ENCODE measurements at regions not wholly inside any gene's neighbourhood (a gene's known extent, or its start where the extent isn't known, plus 50 kb on each side); places are given as distances from the start of the nearest gene placed in this dataset.

GRCh38 chr9:82346040-82346439 lies 357.5 kb downstream of the SPATA31D1 start:
- H3K27me3 ChIP-seq (ENCODE audit: insufficient read depth, low read length, poor library complexity, severe bottlenecking): no peaks in the 10 kb centered on the region
- no peak overlapping the region for H2AFZ ChIP-seq (ENCODE audit: low read length)
- H3K79me2 ChIP-seq (ENCODE audit: insufficient read depth, low read length): no peaks in the 10 kb centered on the region
- peaks cover 10% of the 10 kb centered on the region for H3K4me1 ChIP-seq (ENCODE audit: insufficient read depth, low read length, poor library complexity, severe bottlenecking)
- no peak for TF ChIP-seq EZH2phosphoT487 (IDR thresholded peaks at IDR 0.05; ENCODE audit: borderline replicate concordance)
- TF ChIP-seq, protein P1, sequence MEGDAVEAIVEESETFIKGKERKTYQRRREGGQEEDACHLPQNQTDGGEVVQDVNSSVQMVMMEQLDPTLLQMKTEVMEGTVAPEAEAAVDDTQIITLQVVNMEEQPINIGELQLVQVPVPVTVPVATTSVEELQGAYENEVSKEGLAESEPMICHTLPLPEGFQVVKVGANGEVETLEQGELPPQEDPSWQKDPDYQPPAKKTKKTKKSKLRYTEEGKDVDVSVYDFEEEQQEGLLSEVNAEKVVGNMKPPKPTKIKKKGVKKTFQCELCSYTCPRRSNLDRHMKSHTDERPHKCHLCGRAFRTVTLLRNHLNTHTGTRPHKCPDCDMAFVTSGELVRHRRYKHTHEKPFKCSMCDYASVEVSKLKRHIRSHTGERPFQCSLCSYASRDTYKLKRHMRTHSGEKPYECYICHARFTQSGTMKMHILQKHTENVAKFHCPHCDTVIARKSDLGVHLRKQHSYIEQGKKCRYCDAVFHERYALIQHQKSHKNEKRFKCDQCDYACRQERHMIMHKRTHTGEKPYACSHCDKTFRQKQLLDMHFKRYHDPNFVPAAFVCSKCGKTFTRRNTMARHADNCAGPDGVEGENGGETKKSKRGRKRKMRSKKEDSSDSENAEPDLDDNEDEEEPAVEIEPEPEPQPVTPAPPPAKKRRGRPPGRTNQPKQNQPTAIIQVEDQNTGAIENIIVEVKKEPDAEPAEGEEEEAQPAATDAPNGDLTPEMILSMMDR (conservative IDR thresholded peaks at IDR 0.05; ENCODE audit: low read length): no peak
- H3K36me3 ChIP-seq (ENCODE audit: insufficient read depth, low read length): no peaks in the 10 kb centered on the region
- no peaks in the 10 kb centered on the region for H3F3A ChIP-seq (ENCODE audit: low read depth)
- H4K20me1 ChIP-seq (ENCODE audit: insufficient read depth, low read length, poor library complexity, severe bottlenecking): no peaks in the 10 kb centered on the region
- no peaks in the 10 kb centered on the region for H3K9me2 ChIP-seq (replicated peaks; ENCODE audit: low read depth, low read length)
- H3K9me3 ChIP-seq (ENCODE audit: insufficient read depth, low read depth, low read length): peaks cover 40% of the 10 kb centered on the region
- no peak overlapping the region for H3K4me3 ChIP-seq (ENCODE audit: low read length, poor library complexity, severe bottlenecking)
- H3K4me2 ChIP-seq (ENCODE audit: low read depth, low read length, poor library complexity, severe bottlenecking): no peak overlapping the region
- no peak overlapping the region for H3K9ac ChIP-seq (ENCODE audit: low read depth, low read length, poor library complexity, severe bottlenecking)

DNA sequence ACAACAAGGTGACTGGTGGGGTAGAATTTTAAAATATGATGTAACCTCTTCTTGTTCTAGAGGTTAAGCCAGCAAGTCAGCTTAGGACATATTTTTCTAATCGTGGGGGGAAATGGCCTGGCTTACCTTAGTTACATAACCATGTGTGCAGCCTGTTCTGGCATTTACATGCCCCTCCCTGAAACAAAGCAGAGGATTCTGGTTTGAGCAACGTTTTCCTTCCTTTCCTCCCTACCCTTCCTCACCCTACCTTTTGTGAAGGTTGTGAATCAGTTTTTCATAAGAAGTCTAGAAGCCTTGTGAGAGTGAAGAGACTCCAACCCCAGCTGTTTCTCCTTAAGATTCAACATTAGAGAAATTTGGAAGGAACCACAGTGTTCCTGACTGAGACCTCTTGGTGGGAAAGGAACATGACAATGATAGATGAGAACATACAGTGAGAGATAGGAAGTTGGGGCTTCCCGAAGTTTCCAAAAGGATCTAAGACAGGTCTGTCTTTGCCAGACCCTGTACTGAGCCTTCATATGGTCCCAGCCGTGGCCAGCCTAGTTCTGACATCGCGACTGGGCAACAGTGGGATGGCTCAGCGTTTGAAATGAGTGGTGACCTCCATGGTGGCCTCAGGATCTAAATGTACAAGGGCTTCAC lies 365.2 kb downstream of the SPATA31D1 start:
- peaks cover 65% of the 10 kb centered on the region for H3K4me1 ChIP-seq (ENCODE audit: insufficient read depth, low read length, poor library complexity, severe bottlenecking)
- TF ChIP-seq, protein P1 (conservative IDR thresholded peaks at IDR 0.05; ENCODE audit: low read length): no peak
- TF ChIP-seq EZH2phosphoT487 (IDR thresholded peaks at IDR 0.05; ENCODE audit: borderline replicate concordance): no peak
- no peaks in the 10 kb centered on the region for H3K9me2 ChIP-seq (replicated peaks; ENCODE audit: low read depth, low read length)
- no peaks in the 10 kb centered on the region for H3K36me3 ChIP-seq (ENCODE audit: insufficient read depth, low read length)
- peaks cover 4% of the 10 kb centered on the region; the same call in 1 of the 2 replicates for H3F3A ChIP-seq (ENCODE audit: low read depth)
- no peak overlapping the region for H2AFZ ChIP-seq (ENCODE audit: low read length)
- H3K4me3 ChIP-seq (ENCODE audit: low read length, poor library complexity, severe bottlenecking): no peak overlapping the region
- 0 out of 2 replicates have a peak, but pooled peaks cover 3% of the 10 kb centered on the region for H3K9me3 ChIP-seq (ENCODE audit: insufficient read depth, low read depth, low read length)
- no peaks in the 10 kb centered on the region for H4K20me1 ChIP-seq (ENCODE audit: insufficient read depth, low read length, poor library complexity, severe bottlenecking)
- no peaks in the 10 kb centered on the region for H3K79me2 ChIP-seq (ENCODE audit: insufficient read depth, low read length)
- H3K9ac ChIP-seq (ENCODE audit: low read depth, low read length, poor library complexity, severe bottlenecking): no peak overlapping the region
- H3K27me3 ChIP-seq (ENCODE audit: insufficient read depth, low read length, poor library complexity, severe bottlenecking): no peaks in the 10 kb centered on the region
- H3K4me2 ChIP-seq (ENCODE audit: low read depth, low read length, poor library complexity, severe bottlenecking): no peak overlapping the region

GRCh38 chr9:82354279-82354659 lies 365.7 kb downstream of the SPATA31D1 start:
- Histone ChIP-seq H3K4me2 (ENCODE audit: low read depth, low read length, poor library complexity, severe bottlenecking) (peak overlapping the region; percentile 32), H3F3A (ENCODE audit: low read depth) (peaks cover 4% of the 10 kb centered on the region; the same call in 1 of the 2 replicates)

More at GRCh38 chr9:82354279-82354659, 365.7 kb downstream of the SPATA31D1 start:
- H4K20me1 ChIP-seq (ENCODE audit: insufficient read depth, low read length, poor library complexity, severe bottlenecking): no peaks in the 10 kb centered on the region
- no peaks in the 10 kb centered on the region for H3K79me2 ChIP-seq (ENCODE audit: insufficient read depth, low read length)
- no peaks in the 10 kb centered on the region for H3K36me3 ChIP-seq (ENCODE audit: insufficient read depth, low read length)
- no peaks in the 10 kb centered on the region for H3K9me3 ChIP-seq (ENCODE audit: insufficient read depth, low read depth, low read length)
- H3K9me2 ChIP-seq (replicated peaks; ENCODE audit: low read depth, low read length): no peaks in the 10 kb centered on the region
- H3K27me3 ChIP-seq (ENCODE audit: insufficient read depth, low read length, poor library complexity, severe bottlenecking): no peaks in the 10 kb centered on the region
- H3K9ac ChIP-seq (ENCODE audit: low read depth, low read length, poor library complexity, severe bottlenecking): no peak overlapping the region
- no peak for TF ChIP-seq EZH2phosphoT487 (IDR thresholded peaks at IDR 0.05; ENCODE audit: borderline replicate concordance)
- TF ChIP-seq, protein P1 (conservative IDR thresholded peaks at IDR 0.05; ENCODE audit: low read length): no peak
- H2AFZ ChIP-seq (ENCODE audit: low read length): no peak overlapping the region; the same call in 1 of the 2 replicates
- H3K4me3 ChIP-seq (ENCODE audit: low read length, poor library complexity, severe bottlenecking): no peak overlapping the region
- H3K4me1 ChIP-seq (ENCODE audit: insufficient read depth, low read length, poor library complexity, severe bottlenecking): peaks cover 65% of the 10 kb centered on the region

All from Loucy (cell line).